GM19397 (cell line): ENCODE measurements at regions not wholly inside any gene's neighbourhood (a gene's known extent, or its start where the extent isn't known, plus 50 kb on each side); places are given as distances from the start of the nearest gene placed in this dataset.

Experiments used
- ATAC-seq: cut with Tn5 transposase; IDR thresholded peaks from one replicate; pipeline ENCODE4 v1.9.1; 2021; ENCODE audit warnings: mild to moderate bottlenecking, moderate library complexity; ENCODE audit not compliant: unreplicated experiment

DNA sequence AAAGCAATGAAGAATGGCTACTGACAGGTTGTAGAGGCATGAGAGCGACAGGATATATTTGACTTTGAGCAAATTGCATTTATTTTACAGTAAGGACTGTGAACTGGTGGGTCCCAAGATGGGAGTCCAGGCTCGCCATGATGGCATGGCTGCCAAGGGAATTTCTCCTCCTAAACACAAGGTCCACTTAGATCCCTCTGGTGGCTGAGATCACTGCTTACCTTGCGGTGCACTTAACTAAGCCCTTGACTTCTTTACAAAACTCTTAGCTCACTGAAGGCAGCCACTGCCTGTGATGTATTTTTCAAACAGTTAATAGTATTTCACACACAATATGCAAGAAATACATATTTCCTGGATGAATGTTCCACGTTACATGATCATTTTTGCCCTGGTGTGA lies 50.3 kb upstream of the SORBS2 start:
- no peak for ATAC-seq

DNA sequence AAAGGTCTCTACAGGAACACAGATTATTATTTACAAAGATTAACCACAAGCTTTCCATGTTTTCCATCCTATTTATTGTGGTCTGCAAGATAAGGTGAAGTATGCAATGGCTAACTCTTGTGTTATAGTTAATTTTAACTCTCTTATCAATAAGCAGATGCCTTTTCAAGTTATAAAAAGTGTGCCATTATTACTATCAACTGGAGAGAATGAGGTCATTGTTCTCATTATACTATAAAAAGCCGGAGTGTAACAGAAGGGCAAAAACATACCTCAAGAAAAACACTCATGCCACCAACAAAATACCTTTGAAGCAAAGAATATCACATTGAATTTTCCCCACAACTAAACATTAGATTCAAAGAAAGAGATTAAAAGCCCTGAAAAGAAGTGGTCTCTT lies 52.0 kb upstream of the SORBS2 start:
- ATAC-seq, result no peak

DNA sequence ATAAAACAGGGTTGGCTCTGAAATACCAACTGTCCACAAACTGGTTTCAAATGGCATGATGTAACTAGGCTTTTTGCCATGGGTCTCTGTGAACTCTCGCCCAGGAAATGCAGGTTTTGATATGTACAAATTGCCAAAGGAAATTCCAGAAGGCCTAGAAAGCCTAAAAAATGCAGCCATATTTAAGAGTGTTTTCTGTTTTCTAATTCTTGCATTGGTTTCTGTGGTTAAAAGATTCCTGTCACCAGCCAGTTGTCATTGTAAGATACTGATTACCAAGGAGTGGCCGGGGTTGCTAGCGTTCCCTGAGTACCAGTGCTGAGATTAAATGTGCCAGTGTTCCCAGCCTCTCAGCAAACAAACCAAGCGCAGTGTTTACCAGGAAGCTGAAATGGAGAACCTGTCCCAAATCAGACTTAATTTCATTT lies 53.9 kb upstream of the SORBS2 start:
- ATAC-seq, result no peak

DNA sequence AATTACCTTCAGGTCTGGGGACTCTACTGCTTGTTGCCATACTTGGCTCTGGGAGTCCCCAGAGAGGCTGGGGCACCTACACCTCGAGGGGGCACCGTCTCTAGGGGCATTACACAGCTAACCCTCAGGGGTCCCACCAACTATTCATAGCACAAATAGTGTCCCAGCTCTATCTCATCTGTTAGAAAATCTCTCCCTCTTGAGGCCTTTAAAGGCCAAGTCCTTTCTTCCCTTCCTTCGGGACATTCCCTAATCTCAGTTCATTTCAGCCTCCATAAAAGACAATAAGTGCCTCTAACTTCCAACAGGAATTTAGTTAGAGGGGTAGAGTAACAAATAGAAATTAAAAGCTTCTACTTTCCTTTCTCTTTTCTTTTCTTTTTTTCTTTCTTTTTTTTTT lies 55.8 kb upstream of the SORBS2 start:
- ATAC-seq, result no peak

DNA sequence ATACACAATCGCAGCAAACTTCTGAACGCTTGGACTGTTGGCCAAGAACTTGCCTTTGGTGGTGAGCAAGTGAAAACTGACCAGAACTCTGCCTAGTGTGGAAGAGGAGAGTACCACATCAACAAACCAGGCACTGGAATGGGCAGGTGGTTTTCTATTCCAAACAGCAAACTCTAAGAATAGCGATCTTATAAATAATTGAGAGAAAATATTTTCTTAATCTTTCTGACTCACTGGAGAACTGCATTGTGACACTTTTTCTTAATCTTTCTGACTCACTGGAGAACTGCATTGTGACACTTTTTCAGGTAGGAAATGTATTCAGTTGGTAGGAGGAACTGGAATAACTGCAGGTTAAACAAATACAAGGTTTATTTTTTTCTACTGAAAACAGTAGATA lies 57.0 kb upstream of the SORBS2 start:
- ATAC-seq, result no peak

DNA sequence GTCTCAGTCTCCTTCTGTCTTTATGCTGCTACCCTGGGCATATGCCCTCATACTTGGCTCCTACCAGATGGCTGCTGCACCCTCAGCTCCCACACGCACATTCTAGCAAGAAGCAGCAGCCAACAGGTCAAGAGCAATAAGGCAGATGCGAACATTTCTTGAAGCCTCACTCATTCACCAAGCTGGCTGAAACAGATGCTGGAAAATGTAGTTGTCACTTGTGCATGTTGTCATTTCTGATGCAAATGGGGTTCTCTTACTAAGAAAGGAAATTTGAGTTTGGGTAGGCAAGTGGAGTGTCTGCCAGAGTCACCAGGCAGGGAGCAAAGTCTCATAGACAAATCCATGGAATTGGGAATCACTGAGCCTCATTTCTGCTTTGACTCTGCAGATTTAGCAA lies 57.4 kb upstream of the SORBS2 start:
- no peak for ATAC-seq

DNA sequence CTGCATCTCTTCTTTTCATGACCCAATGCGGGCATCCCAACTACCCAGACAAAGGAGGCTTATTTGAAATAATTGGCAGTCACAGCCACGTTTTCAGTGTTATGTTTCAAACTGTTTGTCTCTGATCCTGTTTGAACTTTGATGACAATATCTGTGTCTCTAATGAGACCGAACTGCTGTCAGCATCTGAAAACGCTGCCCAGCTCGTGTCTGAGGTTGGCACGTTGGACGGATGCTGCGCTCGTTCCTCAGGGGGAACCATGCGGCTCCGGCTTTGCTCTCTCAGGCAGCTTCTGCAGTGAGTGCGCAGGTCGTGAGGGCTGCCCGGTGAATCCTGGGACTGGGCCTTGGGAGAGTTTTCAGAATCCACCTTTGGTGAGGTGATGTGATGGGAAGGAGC lies 58.4 kb upstream of the SORBS2 start:
- no peak for ATAC-seq

DNA sequence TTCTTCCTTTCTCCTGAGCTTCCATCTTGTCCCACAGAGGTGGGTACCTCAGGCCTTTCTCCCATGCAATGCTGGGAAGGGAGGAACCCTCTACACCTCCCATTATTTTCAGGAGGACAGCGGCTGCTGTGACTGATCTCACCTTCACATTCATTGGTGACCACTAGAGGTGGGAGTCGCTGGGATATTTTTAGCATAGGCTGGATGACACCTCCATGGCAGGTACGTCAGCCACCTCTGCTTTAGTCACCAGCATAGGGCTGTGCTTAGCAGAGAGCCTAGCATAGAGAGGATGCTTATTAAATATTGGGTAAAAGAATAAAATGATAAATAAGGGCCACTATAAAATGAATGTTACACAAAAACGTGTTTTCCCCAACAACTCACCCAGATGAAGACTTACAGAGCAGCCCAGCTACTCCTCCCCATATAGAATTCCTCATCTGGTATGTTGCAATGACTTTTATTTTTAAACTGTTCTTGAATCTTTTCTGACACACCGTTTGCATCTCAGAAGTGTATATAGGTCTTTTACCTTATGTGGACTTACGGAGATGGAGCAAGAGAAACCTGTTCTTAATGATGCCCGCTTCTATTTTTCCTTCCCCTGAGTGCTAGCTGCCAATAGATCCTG lies 60.9 kb upstream of the SORBS2 start:
- ATAC-seq, result no peak

DNA sequence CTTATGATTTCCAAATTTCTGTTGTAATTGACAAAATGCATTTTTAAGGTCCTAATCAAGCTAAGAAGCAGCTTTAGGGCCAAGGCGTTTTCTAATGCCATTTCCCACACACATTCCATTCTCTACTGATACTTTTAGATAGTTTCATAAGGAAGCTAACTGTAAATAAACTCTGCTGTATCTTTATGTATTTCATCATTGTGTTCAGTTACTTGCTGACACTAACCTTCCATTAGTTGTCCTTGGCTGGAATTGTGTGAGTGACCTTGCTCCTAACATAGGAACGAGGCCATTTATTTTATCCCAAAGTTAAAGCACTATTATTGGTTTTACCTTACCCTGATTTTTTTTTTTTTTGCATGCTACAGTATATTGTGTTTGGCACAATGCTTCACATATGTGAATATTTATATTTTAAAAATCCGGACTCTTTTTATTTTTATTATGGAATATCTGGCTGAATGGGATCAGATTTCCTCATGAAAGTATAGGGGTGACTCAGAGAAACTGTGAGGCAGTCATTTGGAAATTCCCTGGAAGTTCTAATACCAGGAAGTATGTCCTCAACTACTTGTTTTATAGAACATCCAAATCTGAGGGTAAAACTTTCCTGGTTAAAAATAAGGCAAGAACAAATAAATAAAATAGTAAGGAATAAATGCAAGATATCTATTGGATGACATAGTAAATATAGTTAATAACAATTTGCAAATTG lies 62.7 kb upstream of the SORBS2 start:
- ATAC-seq, result no peak

DNA sequence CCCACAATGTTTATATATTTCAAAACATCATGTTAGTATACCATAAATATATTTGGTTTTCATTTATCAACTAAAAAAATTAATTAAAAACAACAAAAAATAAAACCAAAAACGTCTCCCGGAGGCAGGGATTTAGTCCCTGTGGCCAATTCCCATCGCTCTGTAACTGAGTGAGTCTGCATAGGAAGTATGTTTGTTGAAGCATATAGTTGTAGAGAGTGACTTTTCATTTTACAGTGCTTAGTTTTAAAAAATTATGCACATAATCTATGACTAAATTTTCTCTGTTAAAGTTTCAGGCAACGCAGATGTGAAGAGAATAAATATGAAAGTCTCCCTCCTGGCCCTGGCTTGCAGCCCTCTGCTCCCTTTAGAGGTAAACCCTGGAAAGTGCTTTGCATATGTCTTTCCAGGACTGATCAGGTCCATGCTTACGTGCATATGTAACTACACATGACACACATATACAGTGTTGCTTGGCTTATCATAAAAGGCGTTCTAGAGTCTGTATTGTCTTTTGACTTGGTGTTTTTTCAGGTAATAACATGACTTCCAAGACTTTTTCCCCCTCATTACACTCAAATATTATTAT lies 63.4 kb upstream of the SORBS2 start:
- ATAC-seq, result no peak

DNA sequence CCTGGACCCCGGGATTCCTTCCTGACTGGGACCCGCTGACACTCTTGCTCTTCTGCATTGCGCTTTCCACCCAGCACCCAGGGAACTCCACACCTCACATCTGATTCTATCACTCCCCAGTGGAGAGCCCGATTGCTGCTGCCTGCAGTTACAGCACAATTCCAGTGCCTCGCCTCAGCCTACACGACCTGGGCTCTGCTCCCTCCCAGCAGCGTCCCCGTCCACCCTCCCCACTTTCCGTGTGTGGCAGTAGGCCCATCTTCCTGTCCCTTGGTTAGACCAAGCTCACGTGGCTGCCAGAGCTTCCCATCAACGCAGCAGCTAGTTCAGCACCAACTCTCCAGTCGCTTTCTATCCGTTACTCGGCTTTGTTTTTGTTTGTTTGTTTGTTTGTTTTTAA lies 66.6 kb upstream of the SORBS2 start:
- ATAC-seq, result no peak

DNA sequence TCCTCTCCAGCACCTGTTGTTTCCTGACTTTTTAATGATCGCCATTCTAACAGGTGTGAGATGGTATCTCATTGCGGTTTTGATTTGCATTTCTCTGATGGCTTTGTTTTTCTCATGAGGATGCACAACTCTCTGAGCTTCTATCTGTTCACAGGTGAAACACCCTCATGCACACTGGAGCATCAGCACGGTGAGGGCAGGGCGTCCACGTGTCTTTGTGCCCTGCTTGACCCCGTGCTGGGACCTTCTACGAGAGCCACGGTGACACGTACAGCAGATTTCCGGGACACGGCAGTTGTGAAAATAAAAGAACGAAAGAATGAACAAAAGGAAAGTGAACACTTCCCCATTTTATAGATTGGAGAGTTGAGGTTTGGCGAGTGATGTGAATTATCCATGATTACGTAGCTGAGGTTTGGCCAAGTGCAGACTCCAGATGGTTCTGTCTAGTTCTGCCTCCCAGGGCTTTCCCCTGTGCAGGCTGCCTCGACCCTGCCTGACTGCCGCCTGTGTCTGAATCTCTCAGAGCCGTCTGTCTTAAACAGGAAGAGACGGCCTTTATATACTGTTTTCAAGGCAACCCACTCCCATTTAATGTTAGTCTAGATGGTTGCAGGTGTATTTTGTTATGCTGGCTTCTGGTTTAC lies 67.8 kb upstream of the SORBS2 start:
- no peak for ATAC-seq

DNA sequence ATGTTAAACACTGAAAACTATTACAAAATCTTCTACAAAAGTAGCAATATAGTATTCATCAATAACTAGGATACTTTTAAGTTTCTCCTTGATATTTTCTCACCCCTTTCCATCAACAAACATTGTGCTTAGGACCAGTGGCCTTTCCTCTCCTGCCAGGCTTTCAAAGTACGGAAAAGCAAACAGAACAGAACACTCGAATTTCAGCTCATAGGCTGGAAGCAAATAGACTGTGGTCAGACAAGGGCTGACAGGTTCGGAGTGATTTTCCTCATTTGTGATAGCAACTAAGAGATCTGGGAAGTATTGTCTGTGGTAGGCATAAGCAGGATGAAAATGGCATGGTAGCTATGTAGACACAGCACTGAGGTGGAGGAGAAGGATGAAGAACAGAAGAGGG lies 68.6 kb upstream of the SORBS2 start:
- ATAC-seq, result no peak

DNA sequence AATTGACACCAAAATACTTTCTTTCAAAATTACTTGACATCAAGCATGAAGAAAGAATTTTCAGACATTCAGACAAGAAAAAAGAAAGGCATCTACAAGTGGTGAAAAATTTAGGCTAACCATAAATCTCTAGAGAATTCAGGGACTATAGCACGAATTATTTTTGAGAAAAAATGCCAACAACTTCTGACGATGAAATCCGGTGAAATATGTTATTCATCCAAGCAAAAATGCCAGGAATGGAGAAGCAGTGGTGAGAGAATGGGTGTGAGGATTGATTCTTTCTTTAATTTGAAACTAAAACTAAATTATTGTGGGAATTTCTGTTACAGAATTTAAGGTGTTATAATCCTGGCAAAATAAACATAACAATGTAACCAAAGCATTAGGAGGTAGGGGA lies 69.4 kb upstream of the SORBS2 start:
- no peak for ATAC-seq

DNA sequence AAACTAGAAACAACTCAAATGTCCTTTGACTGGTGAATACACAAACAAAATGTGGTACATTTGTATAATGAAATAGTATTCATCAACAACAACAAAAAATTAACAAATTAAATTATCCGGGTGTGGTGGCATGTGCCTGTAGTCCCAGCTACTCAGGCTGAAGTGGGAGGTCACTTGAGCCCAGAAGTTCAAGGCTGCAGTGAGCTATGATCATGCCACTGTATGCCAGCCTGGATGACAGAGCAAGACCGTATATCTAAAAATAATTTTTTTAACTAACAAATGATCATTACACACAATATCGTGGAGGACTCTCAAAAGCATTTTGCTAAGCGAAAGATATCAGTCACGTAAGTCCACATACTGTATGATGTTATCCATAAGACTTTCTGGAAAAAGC lies 71.6 kb upstream of the SORBS2 start:
- ATAC-seq, result no peak

DNA sequence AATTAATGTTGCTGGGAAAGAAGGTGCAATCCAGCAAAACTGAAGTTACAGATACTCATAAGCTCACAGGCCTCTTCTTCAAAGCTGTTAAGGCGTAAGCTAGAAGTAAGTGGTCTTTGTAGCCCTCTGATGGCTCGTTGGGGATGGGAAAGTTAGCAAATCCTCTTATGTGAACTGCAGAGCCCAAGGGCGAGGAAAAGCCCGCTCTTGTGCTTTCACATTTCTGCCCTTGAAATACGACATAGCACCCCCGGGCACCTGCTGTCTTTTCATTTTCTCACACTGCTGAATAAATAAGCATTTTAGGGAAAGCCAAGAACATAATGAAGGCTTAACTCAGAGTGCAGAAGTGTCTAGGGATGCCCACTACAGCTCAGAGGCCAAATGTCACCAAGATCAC lies 73.1 kb upstream of the SORBS2 start:
- ATAC-seq, result no peak

DNA sequence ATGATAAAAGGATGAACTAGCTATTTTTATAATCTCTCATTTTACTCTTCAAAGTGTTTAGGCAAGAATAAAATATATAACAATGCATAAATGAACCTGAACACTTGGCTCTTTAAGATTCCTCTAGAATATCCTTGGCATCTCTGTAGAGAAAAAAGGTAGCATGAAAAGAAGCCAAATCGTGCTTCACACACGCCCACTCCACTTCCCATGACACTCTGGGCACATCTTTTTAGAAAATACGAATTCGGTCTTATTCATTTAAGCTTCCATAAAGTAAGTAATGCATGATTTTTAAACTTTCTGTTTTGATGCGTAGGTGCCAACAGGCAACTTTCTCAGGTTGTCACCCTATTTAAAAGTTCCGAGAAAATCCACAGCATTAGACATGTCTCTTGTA lies 73.6 kb upstream of the SORBS2 start:
- ATAC-seq, result no peak

DNA sequence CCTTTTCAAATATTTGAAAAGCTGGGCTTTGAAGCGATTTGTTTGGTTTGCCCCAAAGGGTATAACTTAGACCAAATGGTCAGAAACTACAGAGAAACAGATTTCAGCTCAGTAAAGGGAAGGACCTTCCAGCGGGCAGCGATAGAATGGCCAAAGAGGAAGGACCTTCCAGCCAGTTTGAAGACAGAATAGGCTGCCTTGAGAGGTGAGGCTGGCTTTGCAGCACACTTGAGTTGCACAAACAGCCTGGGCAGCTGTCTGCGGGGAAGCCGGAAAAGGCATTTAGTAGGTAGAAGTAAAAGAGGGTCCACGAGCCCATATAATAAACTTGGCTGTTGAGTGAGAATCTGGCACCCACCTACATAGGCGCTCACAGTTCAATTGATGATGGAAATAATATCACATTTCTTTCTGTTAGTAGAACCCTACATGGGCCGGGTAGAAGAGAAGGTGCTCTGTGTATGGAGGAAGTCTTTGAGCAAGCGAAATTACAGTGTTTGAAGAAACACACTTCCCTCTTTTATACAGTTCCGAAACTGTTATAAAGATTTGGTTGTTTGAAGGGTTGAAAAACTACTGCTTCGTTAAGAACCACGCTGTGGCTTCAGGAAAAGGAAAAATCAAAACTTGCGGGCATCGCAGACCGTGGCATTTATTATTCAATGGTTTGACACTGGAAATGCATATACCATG lies 75.0 kb upstream of the SORBS2 start:
- ATAC-seq, result no peak

DNA sequence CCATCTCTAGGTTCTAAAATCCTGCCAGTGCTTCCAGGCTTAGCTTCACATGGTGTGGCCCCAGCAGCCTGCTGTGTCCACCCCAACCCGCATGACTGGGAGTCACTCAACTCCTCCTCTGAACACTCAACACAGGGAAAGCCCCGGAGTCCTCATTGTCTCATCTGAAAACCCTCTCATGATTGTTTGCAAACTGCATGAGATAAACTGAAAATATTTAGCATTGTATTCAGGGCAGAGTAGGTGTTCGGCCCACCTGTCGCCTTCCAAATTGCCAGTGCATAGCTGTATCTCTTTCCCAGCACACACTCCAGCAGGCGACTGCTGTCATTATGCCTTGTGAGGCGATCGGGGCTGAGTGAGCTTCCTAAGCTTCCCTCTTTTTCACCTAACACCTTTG lies 76.7 kb upstream of the SORBS2 start:
- no peak for ATAC-seq

DNA sequence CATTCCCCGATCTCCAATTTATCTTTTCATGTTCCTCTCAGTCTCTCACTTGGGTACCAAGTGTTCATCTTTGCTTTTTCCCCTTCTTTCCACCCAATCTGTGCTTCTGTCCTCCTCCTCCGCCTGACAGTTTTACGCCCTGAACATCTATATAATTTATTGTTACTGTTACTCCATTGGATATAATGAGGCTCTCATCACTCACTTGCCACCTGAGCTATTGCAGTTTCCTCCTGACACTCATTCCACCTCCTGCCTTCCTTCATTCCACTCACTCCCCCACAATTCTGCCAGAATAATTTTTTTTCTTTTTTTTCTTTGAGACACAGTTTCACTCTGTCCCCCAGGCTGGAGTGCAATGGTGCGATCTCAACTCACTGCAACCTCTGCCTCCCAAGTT lies 77.6 kb upstream of the SORBS2 start:
- no peak for ATAC-seq

DNA sequence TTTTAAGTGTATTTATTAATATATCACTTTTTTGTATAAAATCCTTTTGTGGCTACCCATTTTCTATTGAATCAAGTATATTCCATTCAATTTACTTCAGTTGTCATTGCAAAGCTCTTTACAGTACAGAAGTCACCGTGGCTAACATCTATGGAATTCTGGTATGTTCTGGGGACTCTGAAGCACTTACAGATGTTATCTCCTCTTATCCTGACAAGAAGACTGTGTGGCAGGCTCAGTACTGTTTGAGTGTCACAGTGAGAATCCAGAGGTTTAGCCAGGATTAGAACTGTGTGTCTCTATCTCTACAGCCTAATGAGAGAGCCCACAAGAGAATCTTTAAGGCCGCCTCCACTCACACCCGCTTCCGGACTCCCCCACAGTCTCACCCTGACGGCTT lies 78.2 kb upstream of the SORBS2 start:
- no peak for ATAC-seq

DNA sequence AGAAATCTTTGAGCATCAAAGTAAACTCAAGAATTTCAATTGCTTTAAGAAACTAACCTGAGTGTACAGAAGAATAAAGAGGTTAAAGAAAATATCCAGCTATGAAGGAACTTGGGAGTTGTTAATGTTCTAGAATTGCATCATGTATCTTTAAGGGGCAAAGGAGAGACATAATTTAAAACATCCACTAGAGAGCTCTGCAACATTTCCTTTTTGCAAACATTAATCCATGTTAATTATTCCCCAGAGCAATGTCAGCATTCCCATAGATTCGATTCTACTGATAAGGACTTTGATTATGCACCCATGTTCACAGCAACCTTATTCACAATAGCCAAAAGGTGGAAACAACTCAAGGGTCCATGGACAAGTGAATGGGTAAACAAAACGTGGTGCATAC lies 80.2 kb upstream of the SORBS2 start:
- no peak for ATAC-seq
